GM10266 (cell line): ENCODE measurements at regions not wholly inside any gene's neighbourhood (a gene's known extent, or its start where the extent isn't known, plus 50 kb on each side); places are given as distances from the start of the nearest gene placed in this dataset.

ENCODE experiments used
- DNase-seq: peaks from one replicate; pipeline ENCODE4 v3.0.0; 2012; ENCODE audit errors: extremely low spot score
- CTCF ChIP-seq: IDR thresholded peaks from 2 replicates; pipeline ENCODE4 v1.5.1; 2012; ENCODE audit warnings: mild to moderate bottlenecking, low read depth; ENCODE audit not compliant: control insufficient read depth, insufficient read depth; ENCODE audit errors: missing control alignments

DNA sequence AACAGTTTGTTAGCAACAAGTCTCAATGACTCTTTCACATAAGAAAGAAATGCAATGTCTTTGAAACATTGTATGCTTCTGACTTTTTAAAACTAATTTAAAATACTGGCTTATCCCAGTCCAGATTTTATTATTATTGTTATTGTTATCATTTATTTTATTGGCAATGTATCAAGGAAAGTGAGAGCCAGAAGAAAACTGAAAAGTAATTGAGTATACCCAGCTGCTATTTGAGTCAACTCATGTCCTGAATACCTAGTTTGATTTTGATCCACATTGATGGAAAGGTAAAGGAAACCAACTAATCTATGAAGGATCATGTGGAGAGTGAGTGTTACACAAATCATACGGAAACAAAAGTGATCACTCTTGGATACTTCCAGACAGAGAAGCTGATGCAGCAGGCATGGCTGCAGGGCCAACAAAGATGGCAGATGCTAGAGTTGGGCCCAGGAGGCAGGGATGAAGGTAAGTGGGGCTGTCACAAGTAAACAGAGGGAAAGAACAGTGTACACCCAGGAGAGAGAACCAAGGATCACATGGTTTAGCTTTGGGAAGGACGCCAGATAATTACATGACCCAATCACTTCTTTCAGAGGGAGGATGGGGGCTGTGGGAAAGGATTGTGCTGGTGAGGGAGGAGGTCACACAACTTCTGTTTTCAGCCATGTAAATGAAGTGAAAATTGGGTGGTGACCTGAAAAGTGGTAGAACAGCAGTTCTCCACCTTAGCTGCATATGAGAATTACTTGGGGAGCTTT is 179.2 kb upstream of the NAMPT start:
- peak; percentile 14 for DNase-seq
- no peak for TF ChIP-seq CTCF

DNA sequence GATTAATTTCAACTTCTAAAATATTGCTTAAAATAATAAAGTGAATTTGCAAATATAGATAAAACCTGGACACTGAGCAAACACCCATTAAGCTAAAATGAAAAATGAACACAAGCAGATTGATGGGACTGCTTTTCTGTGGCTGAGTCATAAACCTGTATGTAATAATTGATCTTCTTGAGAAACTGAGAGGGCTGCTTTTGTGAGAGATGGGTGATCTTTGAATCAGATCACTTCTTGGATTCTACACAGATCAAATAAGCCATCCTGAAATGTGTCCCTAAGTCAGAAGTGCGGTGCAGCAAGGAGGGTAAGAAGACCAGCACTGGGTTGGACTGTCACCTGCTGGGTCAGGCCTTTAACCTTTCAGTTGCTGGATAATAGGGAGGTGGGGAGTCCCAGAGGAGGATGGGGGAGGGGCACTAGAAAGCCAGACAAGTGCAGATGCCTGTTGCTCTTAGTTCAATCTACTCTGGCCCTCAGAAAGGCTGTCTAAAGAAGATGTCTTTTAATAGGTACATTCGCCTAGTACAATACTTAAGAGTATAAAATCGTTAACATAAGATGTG is 178.2 kb upstream of the NAMPT start:
- TF ChIP-seq CTCF: no peak
- no peak for DNase-seq

DNA sequence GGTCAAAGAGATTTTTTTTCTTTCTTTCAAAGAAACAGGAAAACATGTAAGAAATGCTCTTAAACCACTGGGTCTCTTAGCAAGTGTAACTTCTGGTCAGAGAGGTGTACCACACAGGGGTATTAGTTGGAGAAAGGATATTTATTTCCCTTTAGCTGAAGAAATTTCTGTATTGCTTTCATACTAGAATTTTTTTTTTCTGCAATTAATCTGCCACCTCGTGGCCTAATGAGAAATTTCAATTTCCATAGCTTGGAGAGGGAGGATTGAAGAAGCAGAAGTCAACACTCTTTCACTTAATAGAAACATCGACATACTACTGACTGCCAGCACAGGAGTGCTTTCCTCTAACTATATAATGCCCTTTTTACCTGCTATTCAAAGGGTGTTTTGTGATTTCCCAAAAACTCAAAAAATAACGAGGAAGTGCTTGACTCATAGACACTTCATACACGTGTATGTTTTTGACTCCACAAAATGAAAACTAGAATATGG is 177.6 kb upstream of the NAMPT start:
- DNase-seq: peak; percentile 31
- peak; percentile 47 for TF ChIP-seq CTCF

DNA sequence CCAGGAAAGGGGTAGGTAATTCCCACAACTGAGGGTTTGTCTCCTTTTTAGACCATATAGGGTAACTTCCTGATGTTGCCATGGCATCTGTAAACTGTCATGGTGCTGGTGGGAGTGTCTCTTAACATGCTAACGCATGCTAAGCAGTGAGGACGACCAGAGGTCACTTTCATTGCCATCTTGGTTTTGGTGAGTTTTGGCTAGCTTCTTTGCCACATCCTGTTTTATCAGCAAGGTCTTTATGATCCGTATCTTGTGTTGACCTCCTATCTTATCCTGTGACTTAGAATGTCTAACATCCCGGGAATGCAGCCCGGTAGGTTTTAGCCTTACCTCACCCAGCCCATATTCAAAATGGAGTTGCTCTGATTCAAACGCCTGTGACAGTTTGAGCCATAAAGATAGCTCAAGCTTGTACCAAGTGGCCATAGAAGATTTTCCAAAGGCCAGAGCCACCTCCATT is 176.0 kb upstream of the NAMPT start:
- no peak for DNase-seq
- no peak for TF ChIP-seq CTCF

DNA sequence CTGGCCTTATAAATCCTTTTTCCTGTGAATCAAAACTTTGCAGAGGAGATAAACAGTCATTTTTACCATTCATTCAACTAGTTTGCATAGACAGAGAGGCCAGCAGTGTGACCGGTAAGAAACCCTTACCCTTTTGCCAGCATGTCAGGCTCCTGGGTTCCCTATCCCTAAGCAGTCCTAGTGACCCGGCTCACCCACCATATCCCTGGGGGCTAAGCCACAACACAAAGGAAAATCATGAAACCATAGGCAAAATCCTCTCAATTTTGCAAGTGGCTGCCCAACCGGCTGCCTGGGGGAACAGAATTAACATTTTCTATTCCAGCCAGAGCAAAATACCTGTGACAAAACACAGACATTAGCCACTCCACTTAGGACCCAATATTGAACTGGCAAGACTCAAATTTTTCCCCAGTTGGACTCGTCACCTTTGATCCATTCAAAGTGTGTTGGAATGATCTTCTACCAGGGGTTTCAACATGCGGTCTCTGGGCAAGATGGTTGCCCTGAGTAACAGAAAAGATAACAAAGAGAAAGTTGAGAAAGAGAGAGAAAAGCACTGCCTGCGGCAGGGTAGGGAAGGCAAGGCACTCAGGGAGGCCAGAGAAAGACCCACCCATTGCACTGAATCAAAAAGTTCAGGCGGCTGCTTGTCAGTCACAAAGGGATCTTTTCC is 174.8 kb upstream of the NAMPT start:
- no peak for TF ChIP-seq CTCF
- no peak for DNase-seq

DNA sequence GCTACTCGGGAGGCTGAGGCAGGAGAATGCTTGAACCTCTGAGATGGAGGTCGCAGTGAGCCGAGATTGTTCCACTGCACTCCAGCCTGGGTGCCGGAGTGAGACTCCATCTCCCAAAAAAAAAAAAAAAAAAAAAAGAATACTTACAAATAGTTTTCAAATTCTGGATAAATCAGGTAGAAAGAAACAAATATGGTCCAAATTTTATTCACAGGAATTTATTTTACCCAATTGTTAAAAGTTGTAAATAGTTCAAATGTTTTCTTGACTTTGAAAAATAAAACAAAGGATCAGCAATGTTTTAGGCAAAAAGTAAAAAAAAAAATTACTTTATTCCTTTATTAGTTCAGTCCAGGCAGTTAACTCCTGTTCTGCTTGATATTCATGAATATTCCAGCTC is 172.9 kb upstream of the NAMPT start:
- no peak for DNase-seq
- no peak for TF ChIP-seq CTCF
